CD14-positive monocyte (primary cell): ENCODE measurements at regions not wholly inside any gene's neighbourhood (a gene's known extent, or its start where the extent isn't known, plus 50 kb on each side); places are given as distances from the start of the nearest gene placed in this dataset.

Experiments used
- DNase-seq, 3 donors: peaks; one replicate each; pipeline ENCODE4 v3.0.0-alpha.2; 2011 to 2022
- H2AFZ ChIP-seq: 2 replicates; pipeline ENCODE4 v1.6.0; 2012; ENCODE audit warnings: mild to moderate bottlenecking, low read depth, low read length, inconsistent platforms; ENCODE audit not compliant: insufficient read depth, poor library complexity, severe bottlenecking
- H3K27ac ChIP-seq, 2 donors: 1 replicate in 1 of 2; 2 replicates in 1 of 2; pipeline ENCODE4 v1.5.1; 2012 to 2013; ENCODE audit warnings: low read length in 2 of 2, control low read depth in 1 of 2, inconsistent platforms in 1 of 2, low read depth in 1 of 2, mild to moderate bottlenecking in 1 of 2
- H3K27me3 ChIP-seq, 2 donors: one replicate each; pipeline versions ENCODE4 v1.6.0 to v1.6.1; 2011 to 2013; ENCODE audit warnings: low read length in 2 of 2; ENCODE audit not compliant: control insufficient read depth in 2 of 2, insufficient read depth in 2 of 2
- H3K36me3 ChIP-seq, 2 donors: replicated peaks in 1 of 2; 1 replicate in 1 of 2; 2 replicates in 1 of 2; pipeline versions ENCODE4 v1.5.1 to v1.6.1; 2012 to 2013; ENCODE audit warnings: low read length in 2 of 2, control low read depth in 1 of 2, inconsistent platforms in 1 of 2, mild to moderate bottlenecking in 1 of 2; ENCODE audit not compliant: insufficient read depth in 2 of 2, control insufficient read depth in 1 of 2
- H3K4me1 ChIP-seq, 2 donors: 1 replicate in 1 of 2; 2 replicates in 1 of 2; pipeline versions ENCODE4 v1.5.1 to v1.6.1; 2012 to 2013; ENCODE audit warnings: low read length in 2 of 2, control low read depth in 1 of 2, inconsistent platforms in 1 of 2, mild to moderate bottlenecking in 1 of 2, moderate library complexity in 1 of 2; ENCODE audit not compliant: insufficient read depth in 2 of 2, control insufficient read depth in 1 of 2
- H3K4me2 ChIP-seq: replicated peaks from 2 replicates; pipeline ENCODE3; 2012; ENCODE audit warnings: low read length, moderate library complexity, mild to moderate bottlenecking; ENCODE audit not compliant: poor library complexity, severe bottlenecking; ENCODE audit errors: extremely low read depth
- H3K4me3 ChIP-seq, 3 experiments: fragments of 200-600 bp in 1 of 3; sonication (generic) in 1 of 3; replicated peaks in 1 of 3; 1 replicate in 2 of 3; 2 replicates in 1 of 3; pipeline ENCODE4 v1.5.1; 2011 to 2013; ENCODE audit warnings: low read length in 3 of 3, mild to moderate bottlenecking in 3 of 3, control low read depth in 2 of 3, low read depth in 2 of 3, inconsistent platforms in 1 of 3, moderate library complexity in 1 of 3
- H3K79me2 ChIP-seq: 2 replicates; pipeline ENCODE4 v1.6.0; 2012; ENCODE audit warnings: mild to moderate bottlenecking, control low read depth, inconsistent platforms, low read length, moderate library complexity; ENCODE audit not compliant: insufficient read depth
- H3K9ac ChIP-seq: 2 replicates; pipeline ENCODE4 v1.6.0; 2017; ENCODE audit warnings: low read length, mild to moderate bottlenecking; ENCODE audit not compliant: insufficient read depth, poor library complexity, severe bottlenecking
- H3K9me3 ChIP-seq, 2 donors: replicated peaks in 1 of 2; 1 replicate in 1 of 2; 2 replicates in 1 of 2; pipeline versions ENCODE4 v1.5.1 to v1.6.1; 2012 to 2013; ENCODE audit warnings: low read length in 2 of 2, control low read depth in 1 of 2; ENCODE audit not compliant: control insufficient read depth in 1 of 2, insufficient read depth in 1 of 2
- H4K20me1 ChIP-seq: 2 replicates; pipeline ENCODE4 v1.6.0; 2012; ENCODE audit warnings: mild to moderate bottlenecking, low read length, control low read depth, moderate library complexity; ENCODE audit not compliant: insufficient read depth
- H3K27ac Mint-ChIP-seq, 7 donors: one replicate each; pipeline ENCODE4 v1.8.0; 2020; ENCODE audit warnings: mild to moderate bottlenecking in 7 of 7, mixed read lengths in 7 of 7, moderate library complexity in 6 of 7, inconsistent platforms in 2 of 7
- H3K27me3 Mint-ChIP-seq, 3 donors: one replicate each; pipeline ENCODE4 v1.8.0; 2021 to 2022; ENCODE audit warnings: low read depth in 3 of 3, mild to moderate bottlenecking in 3 of 3, mixed read lengths in 3 of 3, moderate library complexity in 3 of 3, inconsistent platforms in 1 of 3
- H3K36me3 Mint-ChIP-seq, 2 donors: one replicate each; pipeline ENCODE4 v1.8.0; 2020; ENCODE audit warnings: mixed read lengths in 2 of 2, inconsistent platforms in 1 of 2, mild to moderate bottlenecking in 1 of 2
- H3K4me1 Mint-ChIP-seq: one replicate; pipeline ENCODE4 v1.8.0; 2020; ENCODE audit warnings: mild to moderate bottlenecking, mixed read lengths
- H3K4me3 Mint-ChIP-seq, 2 donors: one replicate each; pipeline ENCODE4 v1.8.0; 2020; ENCODE audit warnings: mild to moderate bottlenecking in 2 of 2, mixed read lengths in 2 of 2, moderate library complexity in 1 of 2
- H3K9me3 Mint-ChIP-seq, 7 donors: one replicate each; pipeline ENCODE4 v1.8.0; 2020 to 2022; ENCODE audit warnings: mixed read lengths in 7 of 7, mild to moderate bottlenecking in 6 of 7, moderate library complexity in 6 of 7, inconsistent platforms in 2 of 7
- WGBS: methylation state at CpG from one replicate; pipeline ENCODE4 v1.1.5; 2013; ENCODE audit warnings: missing lambda C conversion rate; ENCODE audit not compliant: insufficient coverage; 5-methylcytosine and 5-hydroxymethylcytosine counted together
- intact Hi-C, 2 donors: fragments of 100-400 bp; cut with micrococcal nuclease; formaldehyde crosslinking; loops; one replicate each; pipeline versions ENCODE4 v1.15.0 to v1.15.1; 2023
- TF ChIP-seq, protein P1 (sequence below): fragments of 200-600 bp; IDR thresholded peaks from one replicate; pipeline ENCODE4 v1.8.0; 2022; ENCODE audit warnings: antibody characterized with exemption, mild to moderate bottlenecking

DNA sequence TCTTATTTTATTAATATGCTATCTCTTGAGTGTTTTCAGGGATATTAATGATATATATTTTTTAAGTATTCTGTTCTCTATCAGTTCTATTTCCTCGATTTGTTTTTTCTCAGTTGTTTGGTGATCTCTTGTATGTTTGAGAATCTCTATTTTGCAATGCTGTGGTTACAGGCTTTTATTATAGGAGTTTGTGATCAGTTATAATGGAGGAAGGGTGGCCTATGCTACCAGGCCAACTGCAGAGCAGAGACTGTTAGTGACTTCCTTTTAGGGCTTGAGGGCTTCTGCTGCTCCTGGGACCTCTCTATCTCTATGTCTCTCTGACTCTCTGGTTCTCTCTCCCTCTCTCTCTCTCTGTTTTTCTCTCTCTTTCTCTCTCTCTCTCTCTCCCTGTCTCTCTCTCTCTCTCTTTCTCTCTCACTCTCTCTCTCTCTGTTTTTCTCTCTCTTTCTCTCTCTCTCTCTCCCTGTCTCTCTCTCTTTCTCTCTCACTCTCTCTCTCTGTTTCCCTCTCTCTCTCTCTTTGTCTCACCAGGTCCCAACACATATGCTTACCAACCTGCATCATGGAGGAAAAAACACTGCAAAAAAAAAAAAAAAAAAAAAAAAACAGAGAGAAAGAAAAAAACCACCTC lies 69.4 kb upstream of the CAV2 start:
- Histone ChIP-seq H2AFZ (no peak overlapping the region), H3K27ac (no peak overlapping the region), H3K27me3 (no peaks in the 10 kb centered on the region), H3K79me2 (no peaks in the 10 kb centered on the region), H3K4me2 (no peak overlapping the region), H3K9ac (no peak overlapping the region), H3K4me3 (no peak overlapping the region), H3K4me1 (no peaks in the 10 kb centered on the region), H3K9me3 (no peaks in the 10 kb centered on the region), H3K36me3 (no peaks in the 10 kb centered on the region), H4K20me1 (no peaks in the 10 kb centered on the region)
- peaks cover 0 to 4% (median 0%) of the 10 kb centered on the region in 7 donors for H3K9me3 Mint-ChIP-seq
- no peak for DNase-seq
- intact Hi-C loops: no loop called here
- TF ChIP-seq, protein P1, sequence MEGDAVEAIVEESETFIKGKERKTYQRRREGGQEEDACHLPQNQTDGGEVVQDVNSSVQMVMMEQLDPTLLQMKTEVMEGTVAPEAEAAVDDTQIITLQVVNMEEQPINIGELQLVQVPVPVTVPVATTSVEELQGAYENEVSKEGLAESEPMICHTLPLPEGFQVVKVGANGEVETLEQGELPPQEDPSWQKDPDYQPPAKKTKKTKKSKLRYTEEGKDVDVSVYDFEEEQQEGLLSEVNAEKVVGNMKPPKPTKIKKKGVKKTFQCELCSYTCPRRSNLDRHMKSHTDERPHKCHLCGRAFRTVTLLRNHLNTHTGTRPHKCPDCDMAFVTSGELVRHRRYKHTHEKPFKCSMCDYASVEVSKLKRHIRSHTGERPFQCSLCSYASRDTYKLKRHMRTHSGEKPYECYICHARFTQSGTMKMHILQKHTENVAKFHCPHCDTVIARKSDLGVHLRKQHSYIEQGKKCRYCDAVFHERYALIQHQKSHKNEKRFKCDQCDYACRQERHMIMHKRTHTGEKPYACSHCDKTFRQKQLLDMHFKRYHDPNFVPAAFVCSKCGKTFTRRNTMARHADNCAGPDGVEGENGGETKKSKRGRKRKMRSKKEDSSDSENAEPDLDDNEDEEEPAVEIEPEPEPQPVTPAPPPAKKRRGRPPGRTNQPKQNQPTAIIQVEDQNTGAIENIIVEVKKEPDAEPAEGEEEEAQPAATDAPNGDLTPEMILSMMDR: no peak
- H3K27ac Mint-ChIP-seq: no peak overlapping the region
- H3K4me1 Mint-ChIP-seq: peaks cover 2% of the 10 kb centered on the region
- H3K27me3 Mint-ChIP-seq: peaks cover 0 to 2% (median 0%) of the 10 kb centered on the region in 3 donors
- H3K36me3 Mint-ChIP-seq: no peaks in the 10 kb centered on the region
- no CpG with 5 or more reads among the region's 1 CpG for WGBS
- H3K4me3 Mint-ChIP-seq: no peak overlapping the region

DNA sequence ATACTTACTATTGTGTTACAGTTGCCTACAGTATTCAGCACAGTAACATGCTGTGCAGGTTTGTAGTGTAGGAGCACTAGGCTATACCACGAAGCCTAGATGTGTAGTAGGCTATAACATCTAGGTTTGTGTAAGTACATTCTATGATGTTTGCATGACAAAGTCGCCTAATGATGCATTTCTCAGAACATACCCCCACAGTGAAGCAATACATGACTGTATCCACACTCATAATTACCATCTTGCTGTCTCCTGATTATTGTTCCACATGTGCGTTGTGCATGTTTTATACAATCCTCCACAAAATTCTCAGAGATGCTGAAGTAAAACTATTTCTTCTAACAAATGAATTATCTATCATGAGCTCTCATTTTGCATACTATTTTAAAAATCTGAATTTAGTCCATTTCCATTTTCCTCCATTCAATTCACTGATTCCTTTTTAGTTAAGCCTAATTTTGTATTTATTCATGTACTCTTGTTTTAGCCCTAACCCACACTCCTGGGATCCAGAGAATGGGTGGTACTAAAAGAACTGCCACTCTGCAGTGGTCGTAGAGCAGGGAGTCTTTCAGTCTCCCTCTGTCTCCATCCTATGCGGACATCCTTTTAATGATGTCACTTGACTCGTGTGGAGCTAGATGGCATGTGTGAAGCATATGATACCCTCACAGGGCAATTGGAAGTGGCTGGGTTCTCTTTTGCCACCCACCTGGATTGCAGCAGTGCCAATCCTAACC lies 67.6 kb upstream of the CAV2 start:
- Histone ChIP-seq H3K4me3 (no peak overlapping the region), H3K4me1 (no peaks in the 10 kb centered on the region), H3K79me2 (no peaks in the 10 kb centered on the region), H3K4me2 (no peak overlapping the region), H3K9ac (no peak overlapping the region), H4K20me1 (no peaks in the 10 kb centered on the region), H3K9me3 (no peaks in the 10 kb centered on the region), H3K36me3 (no peaks in the 10 kb centered on the region), H3K27me3 (no peaks in the 10 kb centered on the region), H2AFZ (no peak overlapping the region), H3K27ac (no peak overlapping the region)
- H3K9me3 Mint-ChIP-seq: peaks cover 0 to 4% (median 0%) of the 10 kb centered on the region in 7 donors
- H3K36me3 Mint-ChIP-seq: no peaks in the 10 kb centered on the region
- H3K4me1 Mint-ChIP-seq: peaks cover 2% of the 10 kb centered on the region
- DNase-seq: no peak
- TF ChIP-seq, protein P1: no peak
- intact Hi-C loops: no loop called here
- no peak overlapping the region for H3K27ac Mint-ChIP-seq
- H3K27me3 Mint-ChIP-seq: peaks cover 0 to 2% (median 0%) of the 10 kb centered on the region in 3 donors
- 100% methylated on average over 1 of the region's 6 CpGs for WGBS
- no peak overlapping the region for H3K4me3 Mint-ChIP-seq
